H7 (cell line): ENCODE measurements at regions not wholly inside any gene's neighbourhood (a gene's known extent, or its start where the extent isn't known, plus 50 kb on each side); places are given as distances from the start of the nearest gene placed in this dataset.
A peak's percentile ranks its signal among the peaks of the same experiment; 100 is the strongest.
"Not testable (repeated sequence)": the region's sequence is repeated elsewhere in the genome, so short reads cannot be mapped to it uniquely, and the experiment has no call there.

Source experiments
- DNase-seq: peaks from one replicate; pipeline ENCODE4 v3.0.0; 2012
- H3K27me3 ChIP-seq: 2 replicates; pipeline ENCODE4 v1.6.0; 2011; ENCODE audit warnings: mild to moderate bottlenecking, low read length; ENCODE audit not compliant: control insufficient read depth, insufficient read depth
- H3K36me3 ChIP-seq: replicated peaks from 2 replicates; pipeline ENCODE4 v1.5.1; 2011; ENCODE audit warnings: low read length; ENCODE audit not compliant: control insufficient read depth, insufficient read depth
- H3K4me3 ChIP-seq: 2 replicates; pipeline ENCODE4 v1.5.1; 2011; ENCODE audit warnings: low read depth, mild to moderate bottlenecking, control low read depth, low read length, moderate library complexity; ENCODE audit not compliant: insufficient read depth

GRCh38 chr2:744088-744487 lies 66.9 kb upstream of the TMEM18 start:
- no peak for DNase-seq
- Histone ChIP-seq H3K36me3 (peaks cover 2% of the 10 kb centered on the region), H3K27me3 (no peaks in the 10 kb centered on the region), H3K4me3 (no peak overlapping the region)

- Histone ChIP-seq H3K36me3 (no peaks in the 10 kb centered on the region), H3K27me3 (no peaks in the 10 kb centered on the region), H3K4me3 (no peak overlapping the region)
- no peak for DNase-seq
Observed at GRCh38 chr2:742221-742620, 65.0 kb upstream of the TMEM18 start.

- no peaks in the 10 kb centered on the region for H3K27me3 ChIP-seq
- H3K36me3 ChIP-seq = no peaks in the 10 kb centered on the region
- peak overlapping the region; percentile 46 for H3K4me3 ChIP-seq
- no peak for DNase-seq
Observed at GRCh38 chr2:741195-741496, 63.9 kb upstream of the TMEM18 start.

GRCh38 chr2:740322-741194 lies 63.4 kb upstream of the TMEM18 start:
- H3K4me3 ChIP-seq = peak overlapping the region; percentile 46
- peak; percentile 89 for DNase-seq
- not testable (repeated sequence) for H3K27me3 ChIP-seq, H3K36me3 ChIP-seq

DNA sequence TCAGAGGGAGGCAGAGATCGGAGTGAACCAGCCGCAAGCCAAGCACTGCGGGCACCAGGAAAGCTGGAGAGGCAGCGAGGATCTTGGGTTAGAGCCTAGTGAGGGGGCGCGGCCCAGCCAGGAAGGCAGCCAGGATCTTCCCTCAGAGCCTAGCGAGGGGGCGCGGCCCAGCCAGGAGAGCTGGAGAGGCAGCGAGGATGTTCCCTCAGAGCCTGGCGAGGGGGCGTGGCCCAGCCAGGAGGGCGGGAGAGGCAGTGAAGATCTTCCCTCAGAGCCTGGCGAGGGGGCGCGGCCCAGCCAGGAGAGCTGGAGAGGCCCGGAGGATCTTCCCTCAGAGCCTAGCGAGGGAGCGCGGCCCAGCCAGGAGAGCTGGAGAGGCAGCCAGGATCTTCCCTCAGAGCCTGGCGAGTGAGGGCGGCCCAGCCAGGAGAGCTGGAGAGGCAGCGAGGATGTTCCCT lies 62.7 kb upstream of the TMEM18 start:
- H3K27me3 ChIP-seq, H3K36me3 ChIP-seq: not testable (repeated sequence)
- peak; percentile 81 for DNase-seq
- H3K4me3 ChIP-seq = peak overlapping the region; percentile 46

DNA sequence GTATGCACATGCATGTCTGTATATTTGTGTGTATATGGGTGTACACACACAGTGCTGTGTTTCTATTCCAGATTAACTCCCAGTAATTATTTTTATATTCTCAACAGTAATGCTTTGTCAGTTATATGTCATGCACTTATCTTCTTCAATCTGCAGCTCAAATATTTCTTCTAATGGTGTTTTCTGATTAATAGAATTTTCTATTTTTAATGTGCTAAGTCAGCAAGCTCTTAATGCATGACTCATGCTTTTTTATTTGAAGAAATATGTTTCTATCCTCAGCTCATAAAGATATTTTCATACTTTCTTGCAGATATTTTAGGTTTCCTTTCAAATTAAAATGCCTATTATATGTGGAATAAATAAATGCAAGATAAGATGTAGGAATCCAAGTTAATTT lies 59.7 kb upstream of the TMEM18 start:
- no peaks in the 10 kb centered on the region for H3K27me3 ChIP-seq
- H3K4me3 ChIP-seq = no peak overlapping the region
- H3K36me3 ChIP-seq = no peaks in the 10 kb centered on the region
- DNase-seq = no peak

DNA sequence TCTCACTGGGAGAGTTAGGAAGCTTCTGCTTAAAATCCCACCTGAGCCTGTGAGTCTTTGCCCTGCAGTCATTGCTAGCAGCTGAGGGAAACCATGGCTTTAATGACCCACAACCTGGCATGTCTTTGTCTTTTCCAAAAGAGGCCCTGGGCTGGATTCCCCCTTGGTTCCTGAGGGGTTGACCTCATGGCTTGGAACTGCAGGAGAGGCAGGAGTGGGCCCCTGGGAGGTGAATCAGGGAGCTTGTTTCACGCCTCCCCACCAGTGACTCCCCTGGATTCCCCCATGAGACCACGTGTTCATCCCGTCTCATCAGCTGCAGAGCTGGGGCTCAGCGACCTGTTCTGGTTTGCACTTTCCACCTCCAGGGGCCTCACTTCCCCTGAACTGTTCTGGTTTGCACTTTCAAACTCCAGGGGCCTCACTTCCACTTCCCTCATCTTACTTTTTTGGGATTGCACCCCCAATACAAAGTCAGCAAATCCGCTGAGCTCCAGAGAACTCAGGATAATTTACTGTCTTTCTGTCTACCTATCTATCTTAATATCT lies 58.5 kb upstream of the TMEM18 start:
- Histone ChIP-seq H3K27me3 (no peaks in the 10 kb centered on the region), H3K36me3 (no peaks in the 10 kb centered on the region), H3K4me3 (no peak overlapping the region)
- DNase-seq = peak; percentile 69

- Histone ChIP-seq H3K36me3 (no peaks in the 10 kb centered on the region), H3K4me3 (no peak overlapping the region), H3K27me3 (no peaks in the 10 kb centered on the region)
- no peak for DNase-seq
Observed at GRCh38 chr2:734496-734895, 57.3 kb upstream of the TMEM18 start.

GRCh38 chr2:733495-733894 lies 56.3 kb upstream of the TMEM18 start:
- Histone ChIP-seq H3K4me3 (no peak overlapping the region), H3K27me3 (no peaks in the 10 kb centered on the region), H3K36me3 (no peaks in the 10 kb centered on the region)
- no peak for DNase-seq

DNA sequence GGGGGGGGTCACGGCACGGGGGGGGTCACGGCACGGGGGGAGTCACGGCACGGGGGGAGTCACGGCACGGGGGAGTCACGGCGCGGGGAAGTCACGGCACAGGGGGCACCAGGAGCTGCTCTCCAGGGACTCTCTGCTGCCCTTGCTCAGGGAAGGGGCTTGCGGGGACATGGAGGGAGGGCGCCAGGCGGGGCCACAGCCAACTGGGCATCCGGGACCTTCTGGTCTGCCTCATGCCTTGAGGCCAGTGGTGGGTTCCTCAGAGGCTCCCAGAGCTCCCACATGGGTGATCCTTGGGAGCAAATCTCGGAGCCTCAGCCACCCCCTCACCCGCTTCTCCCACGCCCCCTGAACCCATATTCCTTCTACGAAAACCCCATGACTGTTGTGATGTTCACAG lies 55.8 kb upstream of the TMEM18 start:
- peak; percentile 54 for DNase-seq
- H3K4me3 ChIP-seq = no peak overlapping the region
- H3K36me3 ChIP-seq = no peaks in the 10 kb centered on the region
- H3K27me3 ChIP-seq = no peaks in the 10 kb centered on the region

GRCh38 chr2:731711-732110 lies 54.5 kb upstream of the TMEM18 start:
- Histone ChIP-seq H3K4me3 (no peak overlapping the region), H3K27me3 (no peaks in the 10 kb centered on the region), H3K36me3 (no peaks in the 10 kb centered on the region)
- peak; percentile 61 for DNase-seq

GRCh38 chr2:729376-729861 lies 52.2 kb upstream of the TMEM18 start:
- H3K4me3 ChIP-seq = no peak overlapping the region
- DNase-seq = peak; percentile 77
- H3K36me3 ChIP-seq = no peaks in the 10 kb centered on the region
- no peaks in the 10 kb centered on the region for H3K27me3 ChIP-seq

- Histone ChIP-seq H3K4me3 (no peak overlapping the region), H3K36me3 (no peaks in the 10 kb centered on the region), H3K27me3 (no peaks in the 10 kb centered on the region)
- no peak for DNase-seq
Observed at GRCh38 chr2:728165-728564, 51.0 kb upstream of the TMEM18 start.

DNA sequence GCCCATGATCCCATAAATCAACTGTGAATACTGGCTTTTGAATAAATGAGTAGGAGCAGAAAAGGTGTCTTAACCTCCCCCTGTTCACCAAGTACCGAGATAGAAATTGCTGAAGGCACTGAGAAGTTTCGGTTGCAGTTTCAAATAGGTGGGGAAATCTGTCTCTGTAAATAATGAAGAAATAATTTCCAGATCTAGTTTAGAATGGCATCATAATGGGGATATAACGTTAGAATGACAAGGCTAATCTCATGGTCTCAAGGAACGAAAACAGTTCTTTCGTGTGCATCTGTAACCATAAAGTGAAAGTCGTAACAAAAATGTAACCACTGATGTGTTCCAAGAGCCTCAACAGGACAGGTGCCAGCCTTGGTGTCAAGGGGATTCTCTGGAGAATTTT lies 49.9 kb upstream of the TMEM18 start:
- Histone ChIP-seq H3K4me3 (no peak overlapping the region), H3K36me3 (no peaks in the 10 kb centered on the region), H3K27me3 (no peaks in the 10 kb centered on the region)
- no peak for DNase-seq
